OCI-LY1 (cell line): ENCODE measurements at regions not wholly inside any gene's neighbourhood (a gene's known extent, or its start where the extent isn't known, plus 50 kb on each side); places are given as distances from the start of the nearest gene placed in this dataset.

ENCODE experiments used
- H2AFZ ChIP-seq: fragments of 200-600 bp; sonication (generic), shearing (Covaris generic); 2 replicates; pipeline ENCODE4 v1.6.0; 2014; ENCODE audit warnings: antibody characterized with exemption, mild to moderate bottlenecking, low read length
- H3F3A ChIP-seq: fragments of 200-600 bp; sonication (generic), shearing (Covaris generic); 2 replicates; pipeline ENCODE4 v1.6.0; 2014; ENCODE audit warnings: mild to moderate bottlenecking, antibody characterized with exemption, low read length, moderate library complexity; ENCODE audit not compliant: insufficient read depth
- H3K27ac ChIP-seq: fragments of 200-600 bp; sonication (generic); 2 replicates; pipeline ENCODE4 v1.5.1; 2014; ENCODE audit warnings: low read length, mixed run types, mild to moderate bottlenecking, low read depth; ENCODE audit not compliant: poor library complexity, severe bottlenecking
- H3K27me3 ChIP-seq: fragments of 200-600 bp; sonication (generic); 2 replicates; pipeline ENCODE4 v1.6.0; 2014; ENCODE audit warnings: antibody characterized with exemption, mild to moderate bottlenecking, low read length, moderate library complexity; ENCODE audit not compliant: insufficient read depth
- H3K36me3 ChIP-seq: fragments of 200-600 bp; sonication (generic); 2 replicates; pipeline ENCODE4 v1.6.1; 2014; ENCODE audit warnings: mild to moderate bottlenecking, antibody characterized with exemption, low read length, moderate library complexity, mixed read lengths; ENCODE audit not compliant: insufficient read depth
- H3K4me1 ChIP-seq: fragments of 200-600 bp; sonication (generic); 2 replicates; pipeline ENCODE4 v1.5.1; 2014; ENCODE audit warnings: mild to moderate bottlenecking, low read length, moderate library complexity; ENCODE audit not compliant: insufficient read depth, severe bottlenecking
- H3K4me2 ChIP-seq: fragments of 200-600 bp; sonication (generic), shearing (Covaris generic); 2 replicates; pipeline ENCODE4 v1.6.1; 2014; ENCODE audit warnings: low read length
- H3K4me3 ChIP-seq: fragments of 200-600 bp; sonication (generic); 2 replicates; pipeline ENCODE4 v1.5.1; 2014; ENCODE audit warnings: low read length, low read depth, mild to moderate bottlenecking, mixed read lengths; ENCODE audit not compliant: poor library complexity, severe bottlenecking
- H3K79me2 ChIP-seq: fragments of 200-600 bp; shearing (Covaris generic); 2 replicates; pipeline ENCODE4 v1.6.1; 2016; ENCODE audit warnings: mixed run types, low read length, mixed read lengths; ENCODE audit not compliant: insufficient read depth
- H3K9ac ChIP-seq: fragments of 200-600 bp; sonication (generic), shearing (Covaris generic); 2 replicates; pipeline ENCODE4 v1.6.1; 2014; ENCODE audit warnings: mild to moderate bottlenecking, low read length, mixed read lengths
- H3K9me2 ChIP-seq: fragments of 200-600 bp; sonication (generic), shearing (Covaris generic); 2 replicates; pipeline ENCODE4 v1.6.1; 2014; ENCODE audit warnings: low read depth, mild to moderate bottlenecking, low read length, mixed read lengths
- H3K9me3 ChIP-seq: fragments of 200-600 bp; shearing (Covaris generic); 2 replicates; pipeline ENCODE4 v1.6.1; 2014; ENCODE audit warnings: low read length, mixed read lengths
- H4K20me1 ChIP-seq: fragments of 200-600 bp; sonication (generic), shearing (Covaris generic); 2 replicates; pipeline ENCODE4 v1.6.0; 2016; ENCODE audit warnings: mild to moderate bottlenecking, low read length; ENCODE audit not compliant: insufficient read depth
- EZH2 ChIP-seq: fragments of 200-600 bp; sonication (generic), shearing (Covaris generic); IDR thresholded peaks from 2 replicates; pipeline ENCODE4 v1.8.0; 2017; ENCODE audit warnings: borderline replicate concordance, mixed run types, mild to moderate bottlenecking, antibody characterized with exemption, low read length, moderate library complexity, mixed read lengths
- TF ChIP-seq, protein P1 (sequence below): fragments of 200-600 bp; sonication (generic), shearing (Covaris generic); IDR thresholded peaks from 2 replicates; pipeline ENCODE4 v1.5.1; 2017; ENCODE audit warnings: mild to moderate bottlenecking, antibody characterized with exemption, low read length, moderate library complexity, mixed read lengths

DNA sequence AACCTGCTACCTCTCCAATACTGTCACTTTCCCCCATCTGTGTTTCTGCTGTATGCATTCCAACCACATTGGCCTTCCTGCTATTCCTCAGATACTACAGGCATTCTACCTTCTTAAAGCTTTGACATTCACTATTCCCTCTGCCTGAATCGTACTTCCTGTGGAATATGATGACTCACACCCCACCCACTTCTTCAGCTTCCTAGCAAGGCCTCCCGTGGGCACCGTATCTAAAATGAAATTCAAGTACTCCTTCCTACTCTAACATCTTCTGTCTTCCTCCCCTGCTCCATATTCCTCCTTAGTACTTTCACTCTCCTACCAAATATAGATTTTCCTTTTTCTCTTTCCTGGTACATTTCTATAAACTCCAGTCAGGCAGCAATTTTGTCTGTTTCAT is 710.4 kb downstream of the RNF144A start:
- Histone ChIP-seq H3K4me2 (no peak overlapping the region), H3K79me2 (no peaks in the 10 kb centered on the region), H4K20me1 (no peaks in the 10 kb centered on the region), H3F3A (no peaks in the 10 kb centered on the region), H3K9me2 (no peaks in the 10 kb centered on the region), H3K4me1 (peaks cover 18% of the 10 kb centered on the region), H3K9ac (no peak overlapping the region), H3K27me3 (no peaks in the 10 kb centered on the region), H3K36me3 (no peaks in the 10 kb centered on the region), H3K4me3 (no peak overlapping the region), H2AFZ (no peak overlapping the region), H3K27ac (no peak overlapping the region), H3K9me3 (no peaks in the 10 kb centered on the region)
- TF ChIP-seq EZH2: no peak
- TF ChIP-seq, protein P1, sequence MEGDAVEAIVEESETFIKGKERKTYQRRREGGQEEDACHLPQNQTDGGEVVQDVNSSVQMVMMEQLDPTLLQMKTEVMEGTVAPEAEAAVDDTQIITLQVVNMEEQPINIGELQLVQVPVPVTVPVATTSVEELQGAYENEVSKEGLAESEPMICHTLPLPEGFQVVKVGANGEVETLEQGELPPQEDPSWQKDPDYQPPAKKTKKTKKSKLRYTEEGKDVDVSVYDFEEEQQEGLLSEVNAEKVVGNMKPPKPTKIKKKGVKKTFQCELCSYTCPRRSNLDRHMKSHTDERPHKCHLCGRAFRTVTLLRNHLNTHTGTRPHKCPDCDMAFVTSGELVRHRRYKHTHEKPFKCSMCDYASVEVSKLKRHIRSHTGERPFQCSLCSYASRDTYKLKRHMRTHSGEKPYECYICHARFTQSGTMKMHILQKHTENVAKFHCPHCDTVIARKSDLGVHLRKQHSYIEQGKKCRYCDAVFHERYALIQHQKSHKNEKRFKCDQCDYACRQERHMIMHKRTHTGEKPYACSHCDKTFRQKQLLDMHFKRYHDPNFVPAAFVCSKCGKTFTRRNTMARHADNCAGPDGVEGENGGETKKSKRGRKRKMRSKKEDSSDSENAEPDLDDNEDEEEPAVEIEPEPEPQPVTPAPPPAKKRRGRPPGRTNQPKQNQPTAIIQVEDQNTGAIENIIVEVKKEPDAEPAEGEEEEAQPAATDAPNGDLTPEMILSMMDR: no peak

- no peaks in the 10 kb centered on the region for H3K9me2 ChIP-seq
- H3K9ac ChIP-seq: no peak overlapping the region
- TF ChIP-seq EZH2: no peak
- no peaks in the 10 kb centered on the region for H4K20me1 ChIP-seq
- H3K9me3 ChIP-seq: no peaks in the 10 kb centered on the region
- no peak overlapping the region for H3K4me3 ChIP-seq
- H3K4me2 ChIP-seq: no peak overlapping the region
- H3K4me1 ChIP-seq: no peaks in the 10 kb centered on the region
- no peaks in the 10 kb centered on the region for H3F3A ChIP-seq
- no peaks in the 10 kb centered on the region for H3K36me3 ChIP-seq
- H3K27me3 ChIP-seq: no peaks in the 10 kb centered on the region
- H2AFZ ChIP-seq: no peak overlapping the region
- H3K27ac ChIP-seq: no peak overlapping the region
- H3K79me2 ChIP-seq: no peaks in the 10 kb centered on the region
Measured at GRCh38 chr2:7632420-7632819, 715.2 kb downstream of the RNF144A start.

- H3K27ac ChIP-seq: no peak overlapping the region
Measured at GRCh38 chr2:7633566-7634153, 716.4 kb downstream of the RNF144A start.

More at GRCh38 chr2:7633566-7634153, 716.4 kb downstream of the RNF144A start:
- Histone ChIP-seq H3K4me3 (no peak overlapping the region), H3K9ac (no peak overlapping the region), H3F3A (no peaks in the 10 kb centered on the region), H3K9me2 (no peaks in the 10 kb centered on the region), H4K20me1 (no peaks in the 10 kb centered on the region), H3K36me3 (no peaks in the 10 kb centered on the region), H2AFZ (no peak overlapping the region), H3K9me3 (no peaks in the 10 kb centered on the region), H3K4me1 (no peaks in the 10 kb centered on the region), H3K4me2 (no peak overlapping the region), H3K27me3 (no peaks in the 10 kb centered on the region), H3K79me2 (no peaks in the 10 kb centered on the region)
- TF ChIP-seq EZH2: no peak
- TF ChIP-seq, protein P1: no peak
